NCI-H1930 (cell line): ENCODE measurements at regions not wholly inside any gene's neighbourhood (a gene's known extent, or its start where the extent isn't known, plus 50 kb on each side); places are given as distances from the start of the nearest gene placed in this dataset.
"Not testable (repeated sequence)": the region's sequence is repeated elsewhere in the genome, so short reads cannot be mapped to it uniquely, and the experiment has no call there.

Experiments
- DNase-seq, 2 experiments: peaks; one replicate each; lab custom pipeline; 2025; lab: John Stamatoyannopoulos, UW

DNA sequence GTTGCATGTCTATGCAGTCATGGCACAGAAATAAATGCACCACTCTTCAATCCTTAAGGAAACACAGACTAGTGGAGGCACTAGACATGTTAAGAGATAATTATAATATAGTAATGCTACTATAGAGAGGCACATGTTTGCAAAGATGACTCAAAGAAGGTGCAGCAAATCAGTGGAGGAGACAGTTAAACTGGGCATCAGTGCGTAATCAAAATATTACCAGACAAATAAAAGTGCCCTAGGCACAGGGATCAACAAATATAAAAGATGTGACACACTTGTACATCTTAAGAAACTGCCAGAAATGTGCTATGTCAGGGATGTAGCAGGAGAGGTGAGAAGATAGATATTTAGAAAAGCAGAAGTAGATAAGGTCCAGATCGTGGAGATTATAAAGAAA lies 642.1 kb downstream of the SLCO4C1 start:
- no peak for DNase-seq

DNA sequence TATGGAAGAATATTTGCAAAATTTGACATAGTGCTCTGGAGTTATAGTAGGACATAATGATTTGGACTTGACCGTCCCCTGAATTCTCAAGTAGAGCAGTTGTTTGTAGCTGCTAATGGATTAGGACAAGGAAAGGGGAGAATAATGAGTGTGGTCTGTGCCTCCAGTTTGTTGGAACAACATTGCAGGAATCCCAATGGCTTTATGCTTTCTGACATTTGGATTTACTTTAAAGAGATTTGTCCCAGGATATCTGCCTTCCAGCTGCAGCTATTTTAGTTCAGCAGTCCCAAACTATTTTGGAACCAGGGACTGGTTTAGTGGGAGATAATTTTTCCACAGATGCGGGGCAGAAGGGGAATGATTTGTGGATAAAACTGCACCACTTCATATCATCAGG lies 648.2 kb downstream of the SLCO4C1 start:
- no peak for DNase-seq

DNA sequence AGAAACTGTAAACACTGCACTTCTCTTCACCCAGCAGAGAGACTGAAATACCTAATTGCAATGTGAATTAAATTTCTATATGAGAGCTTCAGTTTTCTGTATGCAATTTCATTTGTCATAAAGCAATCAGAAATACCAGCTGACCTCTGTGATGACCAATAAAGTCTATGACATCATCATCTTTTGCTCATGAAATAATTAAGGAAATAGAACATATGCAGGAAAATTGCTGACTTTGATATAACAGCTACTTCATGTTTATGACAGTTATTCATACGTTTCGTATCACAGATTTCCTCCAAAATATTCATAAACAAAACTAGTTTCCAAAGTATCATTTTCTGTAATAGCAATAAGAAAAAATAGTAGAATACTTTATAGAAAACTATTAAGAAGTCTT lies 652.3 kb downstream of the SLCO4C1 start:
- no peak for DNase-seq

DNA sequence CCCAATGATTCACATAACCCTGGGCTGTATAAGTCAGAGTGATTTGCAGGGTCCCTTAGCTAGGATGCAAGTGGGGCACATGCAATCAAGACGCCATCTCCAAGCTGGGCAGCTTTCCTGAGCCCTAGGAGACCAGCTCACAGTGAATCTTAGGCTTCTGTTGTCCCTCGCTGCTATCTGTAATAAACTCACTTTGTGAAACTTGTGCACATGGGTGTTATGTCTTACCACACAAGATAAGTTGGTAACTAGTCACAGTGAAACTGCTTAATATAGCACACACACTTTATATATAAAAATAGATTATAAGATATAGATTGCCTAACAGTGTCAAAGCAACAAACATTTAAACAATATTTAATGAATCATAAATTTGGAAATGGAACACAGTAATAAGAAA lies 658.5 kb downstream of the SLCO4C1 start:
- no peak for DNase-seq

DNA sequence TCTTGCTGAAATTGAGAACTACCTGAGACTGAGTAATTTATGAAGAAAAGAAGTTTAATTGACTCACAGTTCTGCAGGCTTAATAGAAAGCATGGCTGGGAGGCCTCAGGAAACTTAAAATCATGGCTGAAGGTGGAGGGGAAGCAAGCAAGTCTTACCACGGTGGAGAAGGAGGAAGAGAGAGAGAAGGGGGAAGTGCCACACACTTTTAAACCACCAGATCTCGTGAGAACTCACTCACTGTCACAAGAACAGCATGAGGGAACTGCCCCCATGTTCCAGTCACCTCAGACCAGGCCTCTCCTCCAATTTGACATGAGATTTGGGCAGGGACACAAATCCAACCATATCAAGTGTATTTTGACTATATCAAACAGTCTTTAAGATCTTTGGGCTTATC lies 668.3 kb downstream of the SLCO4C1 start:
- DNase-seq = not testable (repeated sequence)

DNA sequence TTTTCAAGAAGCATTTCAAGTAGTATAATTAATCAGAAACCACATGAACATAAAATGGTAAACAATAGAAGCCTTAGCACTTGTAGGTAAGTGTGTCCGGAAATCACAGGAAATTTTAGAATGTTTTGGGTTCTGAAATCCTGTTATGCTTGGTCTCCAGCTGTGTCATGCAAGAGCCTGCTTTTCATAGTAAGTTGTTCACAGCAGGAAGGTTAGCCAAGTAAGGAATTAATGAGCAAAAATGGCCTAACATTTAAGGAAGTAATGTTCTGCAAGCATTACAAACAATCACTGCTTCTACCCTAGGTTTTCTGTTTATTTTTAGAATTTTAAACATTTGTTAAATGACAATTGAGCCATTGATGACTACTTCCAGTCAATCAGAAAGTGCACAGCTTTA lies 669.5 kb downstream of the SLCO4C1 start:
- DNase-seq = no peak

DNA sequence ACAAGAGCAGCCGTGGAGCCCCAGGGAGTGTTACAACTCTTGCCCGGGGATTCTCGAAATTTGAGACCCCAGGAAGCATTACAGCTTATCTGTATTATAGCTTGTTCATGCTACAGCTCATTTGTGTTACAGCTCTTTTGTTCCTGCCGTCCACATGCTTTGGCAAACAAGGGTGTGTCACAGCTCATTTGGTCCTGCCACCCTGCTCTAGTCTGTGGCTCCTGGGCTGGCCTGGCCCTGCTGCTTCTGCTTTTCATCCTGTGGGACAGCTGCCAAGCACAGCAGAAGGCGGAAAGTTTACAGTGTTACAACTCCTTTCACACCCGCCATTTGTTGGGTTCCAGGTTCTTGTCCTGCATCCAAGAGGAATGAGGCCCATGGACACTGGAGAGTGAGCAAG lies 685.0 kb downstream of the SLCO4C1 start:
- DNase-seq = no peak

DNA sequence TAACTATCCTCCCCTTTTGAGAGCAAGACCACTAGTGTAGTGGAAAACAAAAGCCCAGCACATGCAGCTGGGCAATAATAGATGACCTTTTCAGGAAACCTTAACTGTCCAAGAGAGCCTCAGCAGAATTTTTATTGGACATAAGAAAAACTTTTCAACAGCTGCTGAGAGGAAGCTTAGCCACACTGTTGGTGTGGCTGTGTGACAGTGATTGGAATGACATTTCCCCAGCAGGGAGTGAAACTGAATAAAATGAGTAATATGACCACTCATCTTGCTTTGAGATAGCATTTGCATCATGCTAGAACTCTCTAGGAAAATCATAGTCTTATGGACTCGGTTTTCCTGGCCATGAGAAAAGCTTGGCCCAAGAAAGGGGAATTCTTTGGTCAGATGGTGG lies 687.8 kb downstream of the SLCO4C1 start:
- no peak for DNase-seq

DNA sequence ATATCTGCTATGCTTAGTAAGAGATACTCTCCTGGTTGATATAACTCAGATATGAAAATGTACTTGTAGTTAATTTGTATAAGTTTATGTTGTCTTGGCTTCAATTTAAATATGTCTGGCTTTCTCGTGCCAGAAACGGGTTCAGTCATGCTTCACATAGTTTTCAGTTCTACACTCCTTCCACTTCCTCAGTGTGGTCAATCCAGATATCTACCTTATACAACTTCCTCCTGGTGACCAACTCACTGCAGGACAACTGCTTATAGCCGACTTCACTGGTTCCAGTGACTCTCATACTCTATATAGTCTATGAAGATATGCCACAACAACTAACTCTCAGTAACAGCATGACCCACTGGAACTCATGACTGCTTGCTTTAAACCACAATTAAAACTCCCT lies 690.4 kb downstream of the SLCO4C1 start:
- no peak for DNase-seq

DNA sequence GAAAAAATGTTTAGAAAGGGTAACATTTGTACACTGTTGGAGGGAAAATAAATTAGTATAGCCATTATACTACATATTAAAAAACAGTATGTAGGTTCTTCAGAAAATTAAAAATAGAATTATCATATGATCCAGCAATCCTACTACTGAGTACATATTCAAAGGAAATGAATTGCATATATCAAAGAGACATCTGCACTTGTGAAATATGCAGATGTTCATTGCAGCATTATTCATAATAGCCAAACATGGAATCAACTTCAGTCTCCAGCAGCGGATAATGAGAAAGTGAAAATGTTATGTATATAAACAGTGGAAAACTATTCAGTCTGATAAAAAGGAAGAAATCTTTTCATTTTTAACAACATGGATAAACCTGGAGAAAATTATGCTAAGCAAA lies 695.5 kb downstream of the SLCO4C1 start:
- DNase-seq = no peak

DNA sequence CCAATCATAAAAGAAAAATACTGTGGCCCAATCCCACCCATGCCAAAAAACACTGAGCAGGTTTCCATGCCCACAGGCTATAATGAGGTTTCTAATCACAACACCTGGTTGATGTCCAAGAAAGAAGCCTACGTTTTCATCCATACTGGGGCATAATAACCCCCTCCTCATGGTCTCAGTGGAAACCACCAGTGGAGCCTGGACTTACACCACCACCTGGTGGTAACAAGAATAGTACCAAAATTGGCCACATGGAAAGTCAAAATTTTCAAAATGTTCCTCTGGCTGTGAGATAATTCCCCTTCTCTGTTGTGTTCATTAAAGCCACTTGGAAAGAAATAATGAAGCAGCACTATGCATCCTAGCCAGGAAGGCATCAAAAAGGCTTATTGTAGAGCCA lies 687.3 kb upstream of the ST8SIA4 start:
- no peak for DNase-seq

DNA sequence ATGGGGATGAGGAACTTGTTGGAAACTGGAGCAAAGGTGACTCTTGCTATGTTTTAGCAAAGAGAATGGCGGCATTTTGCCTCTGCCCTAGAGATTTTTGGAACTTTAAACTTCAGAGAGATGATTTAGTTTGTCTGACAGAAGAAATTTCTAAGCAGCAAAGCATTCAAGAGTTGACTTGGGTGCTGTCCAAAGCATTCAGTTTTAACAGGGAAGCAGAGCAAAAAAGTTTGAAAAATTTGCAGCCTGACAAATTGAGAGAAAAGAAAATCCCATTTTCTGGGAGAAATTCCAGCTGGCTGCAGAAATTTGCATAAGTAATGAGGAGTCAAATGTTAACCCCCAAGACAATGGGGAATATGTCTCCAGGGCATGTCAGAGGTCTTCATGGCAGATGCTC lies 682.3 kb upstream of the ST8SIA4 start:
- no peak for DNase-seq

DNA sequence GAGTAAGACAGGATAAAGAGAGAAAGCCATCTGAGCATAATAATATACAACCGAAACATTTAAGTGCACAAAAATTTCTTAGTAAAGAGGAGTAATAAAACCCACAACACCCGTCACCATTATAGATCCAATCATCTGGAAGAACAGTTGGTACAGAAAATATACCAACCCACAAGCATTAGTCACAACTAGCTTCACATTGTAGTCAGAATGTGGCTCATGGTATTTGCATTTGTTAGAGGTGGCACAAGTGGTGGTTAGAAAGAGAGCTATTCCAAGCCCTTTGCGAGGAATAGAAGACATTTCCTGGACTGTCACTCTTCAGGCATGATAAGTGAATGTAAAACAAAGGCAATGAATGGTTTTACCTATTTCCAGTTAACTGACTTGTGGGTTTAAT lies 677.5 kb upstream of the ST8SIA4 start:
- no peak for DNase-seq

DNA sequence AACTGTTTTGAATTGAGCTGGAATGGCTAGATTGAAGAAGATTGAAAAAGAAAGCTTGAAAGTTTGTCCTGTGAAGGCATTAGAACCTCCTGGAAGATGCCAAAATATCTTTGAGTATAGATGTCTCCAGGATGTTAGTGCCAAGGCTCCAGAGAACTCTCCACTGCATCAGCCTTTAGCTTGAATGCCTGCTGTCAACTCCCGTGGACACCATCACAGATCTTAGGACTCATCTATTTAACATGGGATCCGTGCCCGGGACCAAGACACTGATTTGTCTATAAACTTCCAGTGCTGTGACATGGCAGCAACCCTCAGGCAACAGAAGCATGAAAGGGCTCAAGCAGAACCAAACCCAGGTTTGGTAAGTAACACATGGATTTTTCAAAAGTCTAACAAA lies 670.9 kb upstream of the ST8SIA4 start:
- no peak for DNase-seq

DNA sequence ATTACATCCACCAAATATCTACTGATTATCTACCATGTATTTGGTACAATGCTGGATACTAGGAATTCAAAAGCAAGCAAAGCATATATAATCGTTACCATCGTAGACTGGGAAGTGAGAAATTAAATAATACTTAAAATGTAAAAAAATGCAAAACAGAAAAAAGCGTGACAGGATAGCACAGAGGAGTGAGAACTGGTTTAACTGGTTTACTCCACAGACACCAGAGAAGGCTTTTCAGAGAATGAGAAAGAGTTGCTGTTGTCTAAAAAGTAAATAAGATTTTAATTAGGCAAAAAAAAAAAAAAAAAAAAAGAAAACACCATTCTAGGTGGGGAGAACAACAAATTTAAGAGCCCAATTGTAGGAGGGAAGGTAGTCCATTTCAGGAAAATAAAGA lies 657.9 kb upstream of the ST8SIA4 start:
- no peak for DNase-seq

DNA sequence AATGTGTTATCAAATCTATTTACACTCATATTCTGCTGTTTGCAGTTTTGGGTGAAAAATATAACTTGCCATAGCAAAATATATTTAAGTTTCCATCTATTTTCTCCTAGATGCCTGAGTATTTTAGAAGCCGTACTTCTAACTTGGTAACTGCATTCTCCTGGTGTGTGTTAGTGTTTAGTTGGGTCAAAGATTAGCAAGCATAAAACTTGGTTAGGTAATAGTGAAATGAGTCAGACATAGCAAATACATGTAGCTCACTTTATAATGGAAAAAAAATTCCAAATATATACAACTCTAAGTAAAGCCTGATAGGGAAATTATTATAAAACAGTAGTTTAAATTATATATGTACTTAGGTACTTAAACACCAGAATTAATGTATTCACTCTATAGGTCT lies 640.7 kb upstream of the ST8SIA4 start:
- no peak for DNase-seq

DNA sequence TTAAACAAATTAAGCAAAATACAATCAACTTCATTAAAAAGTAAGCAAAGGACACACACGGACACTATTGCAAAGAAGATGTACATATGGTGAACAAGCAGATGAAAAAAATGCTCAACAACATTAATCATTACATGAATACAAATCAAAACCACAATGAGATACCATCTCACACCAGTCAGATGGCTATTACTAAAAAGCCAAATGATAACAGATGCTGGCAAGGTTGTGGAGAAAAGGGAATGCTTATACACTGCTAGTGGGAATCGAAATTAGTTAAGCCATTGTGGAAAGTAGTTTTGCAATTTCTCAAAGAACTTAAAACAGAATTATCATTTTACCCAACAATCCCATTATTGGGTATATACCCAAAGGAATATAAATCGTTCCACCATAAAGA lies 636.2 kb upstream of the ST8SIA4 start:
- no peak for DNase-seq

DNA sequence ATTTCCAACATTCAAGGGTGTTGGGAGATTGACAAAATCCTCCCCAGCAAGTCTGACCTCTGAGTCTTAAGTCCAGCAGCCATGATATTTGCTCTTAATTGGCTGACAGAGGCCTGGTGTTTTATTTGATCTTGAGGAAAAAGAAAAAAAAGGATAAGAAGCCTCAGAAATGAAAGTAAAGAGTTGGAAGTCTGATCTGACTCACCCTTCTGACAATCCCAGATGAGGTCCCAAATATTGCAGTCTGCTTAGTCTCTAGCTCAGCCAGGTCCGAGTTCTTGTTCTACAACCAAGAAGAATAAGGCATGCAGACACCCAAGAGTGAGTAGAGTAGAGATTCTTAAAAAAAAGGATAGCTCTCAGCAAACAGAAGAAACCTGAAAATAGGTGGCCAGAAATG lies 632.5 kb upstream of the ST8SIA4 start:
- DNase-seq = no peak

DNA sequence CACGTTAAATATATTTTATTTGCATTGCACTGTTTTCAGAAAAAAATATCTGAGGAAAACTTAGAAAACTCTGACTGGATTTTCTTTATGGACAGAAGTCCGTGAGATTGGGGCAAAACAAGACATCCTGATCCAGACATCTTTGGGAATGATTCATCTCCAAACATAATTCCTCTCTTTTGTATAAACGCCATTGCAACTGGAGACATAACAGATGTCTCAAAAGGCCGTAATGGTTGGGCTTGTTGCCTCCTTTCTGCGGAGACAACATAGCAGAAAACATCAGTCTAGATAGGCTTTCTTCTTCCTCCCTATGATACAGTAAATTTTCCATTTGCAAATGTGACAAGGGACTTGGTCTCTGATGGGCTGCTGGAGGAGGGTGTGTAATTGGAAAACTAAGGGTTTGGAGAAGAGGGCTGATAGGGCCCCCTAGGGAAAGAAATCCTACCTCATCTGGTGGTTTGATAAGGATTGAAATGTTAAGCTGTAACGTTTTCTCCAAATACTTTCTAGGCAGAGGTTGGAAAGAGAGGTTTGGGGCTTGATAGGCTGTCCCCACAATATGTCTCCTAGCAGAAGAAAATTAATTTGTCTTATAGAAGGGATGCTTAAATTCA lies 631.5 kb upstream of the ST8SIA4 start:
- no peak for DNase-seq

DNA sequence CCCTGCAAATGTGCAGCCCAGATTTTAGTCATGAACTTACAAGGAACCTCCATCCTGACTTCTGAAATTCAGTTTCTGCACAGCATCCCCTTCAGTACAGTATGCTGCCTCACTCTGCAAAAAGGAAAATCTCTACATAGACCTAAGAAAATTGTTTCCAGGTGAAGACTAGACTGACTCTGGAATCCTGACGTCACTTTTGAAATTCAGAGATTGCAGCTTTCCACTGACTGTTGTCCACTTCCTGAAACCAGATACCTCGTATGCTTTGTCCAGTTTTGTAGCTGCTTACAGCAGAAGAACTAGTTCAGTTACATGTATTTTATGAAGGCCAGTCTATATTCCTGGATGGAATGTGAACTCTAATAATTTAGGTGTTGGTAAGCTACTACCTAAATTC lies 629.3 kb upstream of the ST8SIA4 start:
- no peak for DNase-seq

DNA sequence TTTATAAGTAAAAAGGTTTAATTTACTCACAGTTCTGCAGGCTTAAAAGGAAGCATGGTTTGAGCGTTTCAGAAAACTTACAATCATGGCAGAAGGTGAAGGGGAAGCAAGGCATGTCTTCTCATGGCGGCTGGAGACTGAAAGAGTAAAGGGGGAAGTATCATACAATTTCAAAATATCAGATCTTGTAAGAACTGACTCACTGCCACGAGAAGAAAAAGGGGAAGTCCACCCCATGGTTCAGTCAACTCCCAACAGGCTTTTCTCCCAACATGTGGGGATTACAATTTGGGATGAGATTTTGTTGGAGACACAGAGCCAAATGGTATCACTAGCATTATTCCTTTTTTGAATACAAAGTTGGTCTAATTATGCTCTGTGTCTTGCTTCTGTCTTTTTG lies 627.9 kb upstream of the ST8SIA4 start:
- no peak for DNase-seq

DNA sequence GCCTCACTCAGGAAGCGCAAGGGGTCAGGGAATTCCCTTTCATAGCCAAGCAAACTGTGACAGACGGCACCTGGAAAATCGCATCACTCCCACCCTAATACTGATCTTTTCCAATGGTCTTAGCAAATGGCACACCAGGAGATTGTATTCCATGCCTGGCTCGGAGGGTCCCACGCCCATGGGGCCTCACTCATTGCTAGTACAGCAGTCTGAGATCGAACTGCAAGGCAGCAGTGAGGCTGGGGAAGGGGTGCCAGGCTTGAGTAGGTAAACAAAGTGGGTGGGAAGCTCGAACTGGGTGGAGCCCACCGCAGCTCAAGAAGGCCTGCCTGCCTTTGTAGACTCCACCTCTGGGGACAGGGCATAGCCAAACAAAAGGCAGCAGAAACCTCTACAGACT lies 626.0 kb upstream of the ST8SIA4 start:
- DNase-seq = not testable (repeated sequence)

DNA sequence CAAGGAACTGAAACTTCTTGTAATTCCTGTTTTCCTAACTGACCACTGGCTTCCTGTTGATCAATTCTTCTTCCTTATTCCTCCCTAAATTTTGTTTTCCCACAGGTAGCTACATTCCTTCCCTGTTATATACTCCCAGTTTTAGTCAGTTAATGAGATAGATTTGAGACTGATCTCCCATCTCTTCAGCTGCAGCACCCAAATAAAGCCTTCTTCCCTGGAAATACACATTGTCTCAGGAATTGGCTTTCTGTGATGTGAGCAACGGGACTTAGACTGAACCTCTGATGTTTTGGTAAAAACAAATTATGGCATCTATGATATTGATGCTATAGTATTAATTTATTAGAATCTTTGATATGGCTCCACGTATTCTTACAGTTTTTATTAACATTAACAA lies 617.3 kb upstream of the ST8SIA4 start:
- no peak for DNase-seq

DNA sequence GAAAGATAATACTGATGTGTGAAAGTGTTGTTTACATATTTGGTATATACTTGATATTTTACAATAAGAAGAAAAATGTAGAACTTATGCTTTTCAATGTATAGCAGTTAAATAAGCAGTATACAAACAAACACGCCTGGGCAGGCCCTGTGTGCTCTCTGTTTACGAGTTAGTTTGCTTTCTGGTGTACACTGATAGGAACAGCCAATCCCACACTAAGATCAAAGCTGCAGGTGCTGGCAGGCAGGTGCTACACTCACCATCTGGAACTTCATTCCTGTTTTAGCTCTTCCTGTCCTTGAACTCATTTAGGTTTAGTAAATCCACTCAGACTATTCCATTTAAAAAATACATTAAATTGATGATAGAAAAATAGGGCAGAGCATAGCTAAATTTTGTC lies 614.7 kb upstream of the ST8SIA4 start:
- no peak for DNase-seq

DNA sequence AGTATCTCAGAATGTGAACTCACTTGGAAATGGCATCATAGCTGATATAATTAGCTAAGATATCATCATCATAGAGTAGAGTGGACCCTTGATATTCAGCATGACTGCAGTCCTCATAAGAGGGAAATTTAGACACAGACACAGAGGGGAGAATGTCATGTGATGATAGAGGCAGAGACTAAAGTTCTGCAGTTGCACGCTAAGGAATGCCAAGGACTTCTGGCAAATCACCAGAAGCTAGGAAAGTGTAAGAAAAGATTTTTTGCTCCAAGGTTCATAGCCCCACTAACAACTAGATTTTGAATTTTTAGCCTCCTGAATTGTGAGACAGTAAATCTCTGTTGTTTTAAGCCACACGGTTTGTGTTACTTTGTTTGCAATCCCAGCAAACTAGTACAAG lies 612.6 kb upstream of the ST8SIA4 start:
- DNase-seq = no peak
